H1 (cell line): ENCODE measurements at regions not wholly inside any gene's neighbourhood (a gene's known extent, or its start where the extent isn't known, plus 50 kb on each side); places are given as distances from the start of the nearest gene placed in this dataset.

Source experiments
- CTCF ChIA-PET: fragments of 300-600 bp; sonication (Branson Sonifier 250); formaldehyde crosslinking; loops from one replicate; lab custom pipeline; 2021; ENCODE audit not compliant: partially characterized antibody; lab: Charles Lee
- POLR2A ChIA-PET: fragments of 300-600 bp; sonication (Branson Sonifier 250); formaldehyde crosslinking; loops from one replicate; lab custom pipeline; 2021; ENCODE audit warnings: inconsistent platforms; ENCODE audit not compliant: partially characterized antibody; lab: Charles Lee
- DNase-seq, 2 experiments: peaks; one replicate each; pipeline versions ENCODE4 v3.0.0 to v3.0.0-alpha.2; 2010 to 2022; ENCODE audit warnings: low spot score in 2 of 2, low read depth in 1 of 2, mixed read lengths in 1 of 2
- FAIRE-seq: peaks from 2 replicates; lab custom pipeline; 2011; peaks lifted over from hg19 to GRCh38; lab: Jason Lieb, UNC
- H2AFZ ChIP-seq: 2 replicates; pipeline ENCODE4 v1.8.1; 2012; ENCODE audit warnings: low read length, inconsistent platforms
- H2AK5ac ChIP-seq: 2 replicates; pipeline ENCODE4 v1.6.1; 2013; ENCODE audit warnings: low read depth, low read length
- H2BK120ac ChIP-seq: replicated peaks from 2 replicates; pipeline ENCODE3; 2013; ENCODE audit warnings: low read depth, low read length, inconsistent platforms
- H2BK12ac ChIP-seq: 2 replicates; pipeline ENCODE4 v1.6.1; 2013; ENCODE audit warnings: low read depth, low read length
- H2BK15ac ChIP-seq: 2 replicates; pipeline ENCODE4 v1.6.1; 2013; ENCODE audit warnings: low read length
- H2BK20ac ChIP-seq: 2 replicates; pipeline ENCODE4 v1.6.1; 2013; ENCODE audit warnings: low read length
- H2BK5ac ChIP-seq: 2 replicates; pipeline ENCODE4 v1.6.1; 2013; ENCODE audit warnings: low read depth, low read length
- H3K14ac ChIP-seq: 2 replicates; pipeline ENCODE4 v1.6.1; 2013; ENCODE audit warnings: inconsistent platforms; ENCODE audit not compliant: insufficient read length
- H3K18ac ChIP-seq: 2 replicates; pipeline ENCODE4 v1.6.1; 2013; ENCODE audit warnings: low read length; ENCODE audit errors: extremely low read depth
- H3K23ac ChIP-seq: 2 replicates; pipeline ENCODE4 v1.6.1; 2013; ENCODE audit warnings: inconsistent platforms; ENCODE audit not compliant: insufficient read length
- H3K23me2 ChIP-seq: 2 replicates; pipeline ENCODE4 v1.6.1; 2013; ENCODE audit warnings: low read depth, low read length
- H3K27ac ChIP-seq: 2 replicates; pipeline ENCODE4 v1.6.1; 2011; ENCODE audit warnings: low read depth, low read length, inconsistent platforms
- H3K27me3 ChIP-seq, 4 experiments: replicated peaks in 1 of 4; 1 replicate in 1 of 4; 2 replicates in 3 of 4; pipeline versions ENCODE4 v1.6.1 to v1.8.1; 2011 to 2013; ENCODE audit warnings: low read length in 3 of 4, mild to moderate bottlenecking in 3 of 4, inconsistent platforms in 2 of 4, mixed read lengths in 2 of 4, moderate library complexity in 1 of 4; ENCODE audit not compliant: control insufficient read depth in 3 of 4, insufficient read depth in 3 of 4; ENCODE audit errors: extremely low read depth in 1 of 4
- H3K36me3 ChIP-seq, 4 experiments: 2 replicates each; pipeline versions ENCODE4 v1.6.1 to v1.8.1; 2011 to 2013; ENCODE audit warnings: mild to moderate bottlenecking in 4 of 4, low read length in 3 of 4, moderate library complexity in 2 of 4, control low read depth in 1 of 4, inconsistent platforms in 1 of 4; ENCODE audit not compliant: insufficient read depth in 4 of 4, control insufficient read depth in 2 of 4
- H3K4ac ChIP-seq: replicated peaks from 2 replicates; pipeline ENCODE3; 2013; ENCODE audit warnings: low read length, low read depth, mixed read lengths, inconsistent platforms; ENCODE audit not compliant: insufficient read length
- H3K4me1 ChIP-seq, 4 experiments: replicated peaks in 1 of 4; 1 replicate in 1 of 4; 2 replicates in 3 of 4; pipeline versions ENCODE4 v1.6.1 to v1.8.1; 2011 to 2013; ENCODE audit warnings: low read length in 3 of 4, inconsistent platforms in 2 of 4, mixed read lengths in 1 of 4; ENCODE audit not compliant: insufficient read depth in 4 of 4, control insufficient read depth in 3 of 4
- H3K4me2 ChIP-seq, 2 experiments: 2 replicates each; pipeline versions ENCODE4 v1.6.1 to v1.8.1; 2011 to 2013; ENCODE audit warnings: low read depth in 2 of 2, low read length in 2 of 2, control low read depth in 1 of 2, inconsistent platforms in 1 of 2, mild to moderate bottlenecking in 1 of 2; ENCODE audit not compliant: insufficient read depth in 1 of 2
- H3K4me3 ChIP-seq, 4 experiments: fragments of 200-600, 300-600 bp in 1 of 4; sonication (generic), shearing (Covaris generic), sonication (Bioruptor Twin) in 1 of 4; 2 replicates each; pipeline versions ENCODE4 v1.5.1 to v1.8.1; 2011 to 2016; ENCODE audit warnings: low read length in 4 of 4, low read depth in 3 of 4, control low read depth in 2 of 4, inconsistent platforms in 2 of 4, mild to moderate bottlenecking in 2 of 4, mixed read lengths in 1 of 4, moderate library complexity in 1 of 4; ENCODE audit not compliant: insufficient read depth in 2 of 4; ENCODE audit errors: extremely low read depth in 1 of 4
- H3K56ac ChIP-seq: replicated peaks from 2 replicates; pipeline ENCODE3; 2013; ENCODE audit warnings: low read depth, mild to moderate bottlenecking, mixed read lengths, low read length, inconsistent platforms; ENCODE audit not compliant: insufficient read length
- H3K79me1 ChIP-seq: 2 replicates; pipeline ENCODE4 v1.6.1; 2013; ENCODE audit warnings: low read depth, low read length, control low read depth
- H3K79me2 ChIP-seq, 2 experiments: 2 replicates each; pipeline versions ENCODE4 v1.6.1 to v1.8.1; 2012 to 2013; ENCODE audit warnings: low read length in 2 of 2, mild to moderate bottlenecking in 2 of 2, inconsistent platforms in 1 of 2; ENCODE audit not compliant: insufficient read depth in 2 of 2, control insufficient read depth in 1 of 2
- H3K9ac ChIP-seq, 4 experiments: replicated peaks in 1 of 4; 1 replicate in 1 of 4; 2 replicates in 3 of 4; pipeline versions ENCODE4 v1.6.1 to v1.8.1; 2011 to 2013; ENCODE audit warnings: low read depth in 3 of 4, low read length in 3 of 4, control low read depth in 2 of 4, mild to moderate bottlenecking in 2 of 4, moderate library complexity in 2 of 4, inconsistent platforms in 1 of 4; ENCODE audit errors: extremely low read depth in 1 of 4
- H3K9me3 ChIP-seq, 2 experiments: 2 replicates each; pipeline versions ENCODE4 v1.6.1 to v1.8.1; 2012 to 2013; ENCODE audit warnings: mild to moderate bottlenecking in 2 of 2, moderate library complexity in 2 of 2, control low read depth in 1 of 2, inconsistent platforms in 1 of 2, low read depth in 1 of 2, low read length in 1 of 2, mixed read lengths in 1 of 2; ENCODE audit not compliant: insufficient read depth in 2 of 2
- H4K20me1 ChIP-seq, 2 experiments: replicated peaks in 1 of 2; 2 replicates each; pipeline versions ENCODE3 to v1.8.1; 2011 to 2013; ENCODE audit warnings: inconsistent platforms in 2 of 2, low read length in 2 of 2, mild to moderate bottlenecking in 1 of 2; ENCODE audit not compliant: insufficient read depth in 2 of 2, control insufficient read depth in 1 of 2
- H4K5ac ChIP-seq: 2 replicates; pipeline ENCODE4 v1.6.1; 2013; ENCODE audit warnings: low read length, low read depth, mixed read lengths, inconsistent platforms; ENCODE audit not compliant: insufficient read length
- H4K8ac ChIP-seq: 2 replicates; pipeline ENCODE4 v1.8.0; 2013; ENCODE audit warnings: mild to moderate bottlenecking, moderate library complexity, low read length, inconsistent platforms; ENCODE audit not compliant: insufficient read depth; ENCODE audit errors: extremely low read depth
- H4K91ac ChIP-seq: replicated peaks from 2 replicates; pipeline ENCODE3; 2013; ENCODE audit warnings: low read length, mixed read lengths, inconsistent platforms; ENCODE audit not compliant: insufficient read length
- EGR1 ChIP-seq: IDR thresholded peaks from 2 replicates; pipeline ENCODE4 v1.6.1; 2011; ENCODE audit warnings: low read depth, low read length, borderline replicate concordance
- FOSL1 ChIP-seq: IDR thresholded peaks from 2 replicates; pipeline ENCODE4 v1.6.1; 2011; ENCODE audit warnings: mild to moderate bottlenecking, low read depth, low read length, moderate library complexity; ENCODE audit not compliant: insufficient read depth
- GABPA ChIP-seq: IDR thresholded peaks from 2 replicates; pipeline ENCODE4 v1.6.1; 2011; ENCODE audit warnings: mild to moderate bottlenecking, low read length, moderate library complexity, borderline replicate concordance; ENCODE audit not compliant: insufficient read depth
- HDAC2 ChIP-seq, 2 experiments: fragments of 300-600 bp in 1 of 2; sonication (generic) in 1 of 2; IDR thresholded peaks; 2 replicates each; pipeline ENCODE4 v1.6.1; 2011 to 2012; ENCODE audit warnings: low read depth in 2 of 2, low read length in 2 of 2, mild to moderate bottlenecking in 2 of 2, moderate library complexity in 2 of 2, borderline replicate concordance in 1 of 2, inconsistent platforms in 1 of 2
- HDAC6 ChIP-seq: IDR thresholded peaks from one replicate; pipeline ENCODE4 v1.7.1; 2012; ENCODE audit warnings: low read depth, mild to moderate bottlenecking, inconsistent platforms, low read length, moderate library complexity
- KDM5A ChIP-seq: fragments of 200-600 bp; IDR thresholded peaks from 2 replicates; pipeline ENCODE4 v1.7.1; 2012; ENCODE audit warnings: mild to moderate bottlenecking, low read length, inconsistent platforms, mixed read lengths
- RXRA ChIP-seq: IDR thresholded peaks from 2 replicates; pipeline ENCODE4 v1.6.1; 2011; ENCODE audit warnings: low read depth, mild to moderate bottlenecking, low read length, moderate library complexity; ENCODE audit not compliant: insufficient read depth
- SAP30 ChIP-seq: fragments of 300-600 bp; sonication (generic); IDR thresholded peaks from 2 replicates; pipeline ENCODE4 v1.7.1; 2012; ENCODE audit warnings: low read length, moderate library complexity, mild to moderate bottlenecking, inconsistent platforms; ENCODE audit not compliant: insufficient read depth, insufficient replicate concordance
- SP4 ChIP-seq: IDR thresholded peaks from 2 replicates; pipeline ENCODE4 v1.6.1; 2012; ENCODE audit warnings: low read length, inconsistent platforms
- TAF1 ChIP-seq: IDR thresholded peaks from 2 replicates; pipeline ENCODE4 v1.6.1; 2011; ENCODE audit warnings: mild to moderate bottlenecking, low read depth, low read length
- ZNF274 ChIP-seq: IDR thresholded peaks from 2 replicates; pipeline ENCODE4 v1.7.0; 2012; ENCODE audit warnings: low read length, borderline replicate concordance; ENCODE audit errors: extremely low read depth
- WGBS, 2 experiments: shearing (Covaris generic) in 1 of 2; methylation state at CpG; one replicate each; pipeline versions ENCODE4 v1.1.6 to v1.1.7; 2013 to 2015; ENCODE audit warnings: low lambda C conversion rate in 2 of 2, mixed read lengths in 2 of 2, inconsistent platforms in 1 of 2, low coverage in 1 of 2, missing lambda C conversion rate in 1 of 2; ENCODE audit not compliant: insufficient replicate concordance in 2 of 2, insufficient coverage in 1 of 2, insufficient read length in 1 of 2; ENCODE audit errors: extremely low coverage in 1 of 2, missing lambda C conversion rate in 1 of 2; 5-methylcytosine and 5-hydroxymethylcytosine counted together

GRCh38 chr2:22894761-22895160 lies 490.2 kb upstream of the KLHL29 start:
- Histone ChIP-seq H4K20me1 (no peaks in the 10 kb centered on the region), H3K27ac (no peak overlapping the region), H2BK20ac (no peak overlapping the region), H3K79me1 (no peaks in the 10 kb centered on the region), H3K27me3 (no peaks in the 10 kb centered on the region), H3K23me2 (no peaks in the 10 kb centered on the region), H2BK5ac (no peak overlapping the region), H2BK120ac (no peak overlapping the region), H3K9ac (no peak overlapping the region), H2BK15ac (no peak overlapping the region), H3K36me3 (no peaks in the 10 kb centered on the region), H3K4me1 (no peaks in the 10 kb centered on the region), H2AFZ (no peak overlapping the region), H3K9me3 (no peaks in the 10 kb centered on the region), H3K18ac (no peak overlapping the region), H3K14ac (no peak overlapping the region), H3K4me2 (no peak overlapping the region), H3K4ac (no peak overlapping the region), H3K79me2 (no peaks in the 10 kb centered on the region), H3K4me3 (no peak overlapping the region), H3K23ac (no peak overlapping the region), H2AK5ac (no peak overlapping the region), H4K5ac (no peak overlapping the region), H3K56ac (no peak overlapping the region), H4K91ac (no peak overlapping the region), H2BK12ac (no peak overlapping the region), H4K8ac (no peak overlapping the region)
- FAIRE-seq (no peak), DNase-seq (no peak)
- ChIA-PET POLR2A (no interaction called here), CTCF (interaction anchor here (0.7 kb wide), 1 partner anchor 10 kb away, joined by 3 read pairs; no protein-coding TSS in a partner anchor)
- no peak for TF ChIP-seq KDM5A
- TF ChIP-seq SAP30 = no peak
- TF ChIP-seq RXRA = no peak
- TF ChIP-seq HDAC6 = no peak
- TF ChIP-seq ZNF274 = no peak
- TF ChIP-seq HDAC2 (IDR thresholded peaks at IDR 0.05; ENCODE audit: borderline replicate concordance in 1 of 2, low read depth in 2 of 2, low read length in 2 of 2) = no peak
- TF ChIP-seq EGR1 = no peak
- TF ChIP-seq GABPA = no peak
- no peak for TF ChIP-seq FOSL1
- TF ChIP-seq SP4 = no peak
- no peak for TF ChIP-seq TAF1
- 91% methylated on average over 2 of the region's 2 CpGs; no CpG with 5 or more reads in 1 of the 2 experiments for WGBS, 2 experiments
